HG03095 (cell line): ENCODE measurements at regions not wholly inside any gene's neighbourhood (a gene's known extent, or its start where the extent isn't known, plus 50 kb on each side); places are given as distances from the start of the nearest gene placed in this dataset.
"Not testable (repeated sequence)": the region's sequence is repeated elsewhere in the genome, so short reads cannot be mapped to it uniquely, and the experiment has no call there.

Experiments
- ATAC-seq: cut with Tn5 transposase; IDR thresholded peaks from one replicate; pipeline ENCODE4 v1.9.1; 2021; ENCODE audit warnings: moderate library complexity; ENCODE audit not compliant: unreplicated experiment

DNA sequence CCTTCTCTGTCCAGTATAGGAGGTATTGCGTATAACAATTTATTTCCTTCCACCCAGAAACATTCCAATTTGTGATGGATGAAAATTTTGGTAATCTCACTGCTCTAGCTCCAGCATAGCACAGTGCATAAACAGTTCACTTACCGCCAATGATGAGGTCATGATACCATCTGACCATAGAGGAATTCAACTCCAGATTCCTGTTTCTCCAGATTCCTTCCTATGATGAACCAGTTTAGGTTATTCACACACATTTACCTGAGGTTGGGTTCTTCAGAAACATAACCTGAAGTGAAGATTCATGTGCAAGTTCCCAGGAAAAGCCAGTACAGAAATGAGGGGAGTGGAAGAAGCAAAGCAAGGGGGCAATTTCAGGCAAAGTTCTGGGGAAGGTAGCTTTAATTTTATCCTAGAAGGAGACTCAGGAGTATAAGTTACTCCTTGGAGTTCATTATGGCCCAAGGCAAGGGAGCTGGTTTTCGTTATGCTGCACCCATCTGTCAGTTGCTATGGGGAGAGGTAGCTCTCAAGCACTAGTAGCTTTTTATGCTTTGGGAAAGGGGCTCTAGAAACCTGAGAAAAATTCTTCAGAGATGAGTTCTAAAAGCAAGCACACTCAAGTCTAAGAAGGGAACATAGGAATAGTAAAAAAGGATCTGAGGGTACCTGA is 121.6 kb downstream of the CASP12 start:
- ATAC-seq = no peak

DNA sequence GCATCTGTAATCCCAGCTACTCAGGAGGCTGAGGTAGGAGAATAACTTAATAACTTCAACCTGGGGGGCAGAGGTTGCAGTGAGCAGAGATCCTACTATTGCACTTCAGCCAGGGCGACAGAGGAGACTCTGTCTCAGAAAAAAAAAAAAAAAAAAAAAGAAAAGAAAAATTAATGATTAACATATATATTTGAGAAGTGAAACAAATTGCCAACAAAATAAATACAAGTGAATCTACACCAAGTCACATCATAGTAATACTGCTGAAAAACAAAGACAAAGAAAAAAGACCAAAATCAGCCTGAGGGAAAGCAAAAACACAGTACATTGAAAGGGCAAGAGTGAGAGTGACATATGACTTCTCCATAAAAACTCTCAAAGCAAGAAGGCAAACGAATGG is 123.7 kb downstream of the CASP12 start:
- no peak for ATAC-seq

DNA sequence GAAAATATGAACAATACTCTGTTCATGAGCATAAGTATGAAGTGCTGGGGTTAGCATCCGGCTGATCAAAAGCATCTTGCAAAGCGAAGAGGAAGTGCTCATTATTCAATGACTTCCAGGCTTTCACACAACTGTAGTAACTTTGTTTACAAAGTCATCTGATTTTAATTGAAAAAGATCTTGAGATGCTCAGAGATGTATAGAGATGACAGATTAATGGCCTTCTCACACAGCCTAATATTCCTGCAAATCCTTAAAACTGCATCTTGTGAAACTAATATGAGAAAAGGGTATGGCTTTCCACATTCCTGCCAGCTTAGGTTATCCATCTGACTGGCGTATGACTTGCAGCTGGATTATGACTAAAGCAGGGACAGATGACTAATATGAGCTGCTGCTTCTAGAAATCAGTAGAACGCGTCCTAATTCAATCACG is 125.4 kb downstream of the CASP12 start:
- ATAC-seq = no peak

- no peak for ATAC-seq
These were observed 126.5 kb downstream of the CASP12 start for GRCh38 chr11:104771763-104772162.

DNA sequence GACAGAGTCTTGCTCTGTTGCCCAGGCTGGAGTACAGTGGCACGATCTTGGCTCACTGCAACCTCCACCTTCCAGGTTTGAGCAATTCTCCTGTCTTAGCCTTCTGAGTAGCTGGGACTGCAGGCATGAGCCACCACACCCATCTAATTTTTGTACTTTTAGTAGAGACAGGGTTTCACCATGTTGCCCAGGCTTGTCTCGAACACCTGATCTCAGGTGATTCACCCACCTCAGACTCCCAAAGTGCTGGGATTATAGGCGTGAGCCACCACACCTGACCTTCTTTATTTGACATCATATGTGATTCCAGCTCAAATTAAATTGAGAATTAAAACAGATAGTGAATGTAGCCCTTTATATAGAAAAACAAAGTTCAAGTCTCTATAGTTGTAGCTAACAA is 127.2 kb downstream of the CASP12 start:
- ATAC-seq = not testable (repeated sequence)

GRCh38 chr11:104765401-104766095 is 132.7 kb downstream of the CASP12 start:
- ATAC-seq = no peak

GRCh38 chr11:104764710-104765045 is 133.6 kb downstream of the CASP12 start:
- no peak for ATAC-seq

GRCh38 chr11:104763930-104764709 is 134.1 kb downstream of the CASP12 start:
- no peak for ATAC-seq

DNA sequence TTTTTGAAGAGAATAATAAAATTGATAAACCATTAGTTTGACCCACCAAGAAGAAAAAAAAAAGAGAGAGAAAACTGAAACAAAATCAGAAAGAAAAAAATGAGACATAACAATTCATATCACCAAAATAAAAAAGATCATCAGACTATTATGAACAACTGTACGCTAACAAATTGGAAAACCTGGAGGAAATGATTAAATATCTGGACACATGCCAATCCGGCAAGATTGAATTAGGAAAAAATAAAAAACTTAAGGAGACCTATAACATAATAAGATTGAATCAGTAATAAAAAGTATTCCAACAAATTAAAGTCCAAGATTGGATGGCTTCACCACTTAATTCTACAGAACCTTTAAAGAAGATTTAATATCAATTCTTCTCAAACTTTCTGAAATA is 136.7 kb downstream of the CASP12 start:
- no peak for ATAC-seq

- no peak for ATAC-seq
These were observed 138.8 kb downstream of the CASP12 start for GRCh38 chr11:104759464-104759863.

GRCh38 chr11:104738918-104739317 is 159.3 kb downstream of the CASP12 start:
- ATAC-seq = no peak

- ATAC-seq = no peak
These were observed 160.1 kb downstream of the CASP12 start for GRCh38 chr11:104738208-104738607.

- ATAC-seq = no peak
These were observed 161.8 kb downstream of the CASP12 start for GRCh38 chr11:104736502-104736901.

- ATAC-seq = no peak
These were observed 163.3 kb downstream of the CASP12 start for GRCh38 chr11:104734998-104735397.

- ATAC-seq = no peak
These were observed 166.4 kb downstream of the CASP12 start for GRCh38 chr11:104731890-104732289.

DNA sequence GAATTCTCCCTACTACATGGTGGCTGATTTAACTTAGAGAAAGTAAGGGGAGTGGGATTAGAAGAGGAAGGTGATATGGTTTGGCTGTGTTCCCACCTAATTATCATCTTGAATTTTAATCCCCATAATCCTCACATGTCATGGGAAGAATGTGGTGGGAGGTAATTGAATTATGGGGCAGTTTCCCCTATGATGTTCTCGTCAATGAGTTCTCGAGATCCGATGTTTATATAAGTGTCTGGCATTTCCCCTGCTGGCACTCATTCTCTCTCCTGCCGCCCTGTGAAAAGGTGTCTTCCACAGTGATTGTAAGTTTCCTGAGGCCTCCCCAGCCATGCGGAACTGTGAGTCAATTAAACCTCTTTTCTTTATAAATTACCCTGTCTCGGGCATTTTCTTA is 169.3 kb downstream of the CASP12 start:
- ATAC-seq = no peak

DNA sequence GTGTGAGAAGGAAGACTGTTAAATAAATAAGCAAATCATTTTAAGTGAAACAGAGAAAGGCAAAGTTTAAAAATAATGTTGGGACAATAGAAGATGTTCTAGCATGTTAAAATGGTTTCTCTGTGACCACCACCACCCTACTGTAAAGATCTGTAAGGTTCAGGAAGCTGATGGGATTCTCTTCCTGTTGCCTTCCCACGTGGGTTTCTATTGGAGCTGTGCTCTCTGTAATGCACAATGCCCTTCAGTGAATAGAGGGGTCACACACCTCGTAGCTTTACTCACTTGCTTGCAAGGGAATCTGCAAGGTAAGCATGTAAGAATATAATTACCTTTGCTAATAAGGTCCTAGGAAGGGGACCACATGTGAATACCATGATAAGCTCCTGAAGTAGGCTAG is 170.5 kb downstream of the CASP12 start:
- ATAC-seq = no peak

- no peak for ATAC-seq
These were observed 171.2 kb downstream of the CASP12 start for GRCh38 chr11:104727095-104727494.

- ATAC-seq = no peak
These were observed 172.4 kb downstream of the CASP12 start for GRCh38 chr11:104725796-104726408.

GRCh38 chr11:104713401-104713800 is 184.9 kb downstream of the CASP12 start:
- no peak for ATAC-seq

- ATAC-seq = peak; percentile 99
These were observed 192.6 kb downstream of the CASP12 start for GRCh38 chr11:104705490-104706190.
